GM21381 (cell line): ENCODE measurements at regions not wholly inside any gene's neighbourhood (a gene's known extent, or its start where the extent isn't known, plus 50 kb on each side); places are given as distances from the start of the nearest gene placed in this dataset.

ENCODE experiments used
- ATAC-seq: cut with Tn5 transposase; IDR thresholded peaks from one replicate; pipeline ENCODE4 v1.9.1; 2021; ENCODE audit warnings: mild to moderate bottlenecking, moderate library complexity; ENCODE audit not compliant: unreplicated experiment

GRCh38 chr15:39317225-39317624 is 263.7 kb upstream of the THBS1 start:
- no peak for ATAC-seq

DNA sequence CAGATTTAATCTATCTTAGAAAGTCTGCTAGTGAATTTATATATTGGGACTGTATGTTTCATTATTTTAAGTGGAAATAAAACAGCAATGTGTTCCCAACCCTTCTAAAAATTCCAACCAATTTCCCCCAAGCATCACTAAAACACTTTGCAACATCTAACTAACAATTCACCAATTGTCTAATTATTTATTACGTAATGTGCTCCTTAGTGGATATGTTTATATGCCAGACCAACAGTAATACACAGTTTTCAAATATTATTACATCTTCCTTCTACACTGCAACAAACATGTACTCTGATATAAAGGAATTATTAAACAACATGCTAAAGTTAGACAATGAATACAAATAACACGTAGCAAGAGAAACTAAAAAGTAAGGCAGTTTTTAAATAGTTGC is 262.6 kb upstream of the THBS1 start:
- ATAC-seq, result no peak

GRCh38 chr15:39320355-39320754 is 260.5 kb upstream of the THBS1 start:
- ATAC-seq, result no peak

DNA sequence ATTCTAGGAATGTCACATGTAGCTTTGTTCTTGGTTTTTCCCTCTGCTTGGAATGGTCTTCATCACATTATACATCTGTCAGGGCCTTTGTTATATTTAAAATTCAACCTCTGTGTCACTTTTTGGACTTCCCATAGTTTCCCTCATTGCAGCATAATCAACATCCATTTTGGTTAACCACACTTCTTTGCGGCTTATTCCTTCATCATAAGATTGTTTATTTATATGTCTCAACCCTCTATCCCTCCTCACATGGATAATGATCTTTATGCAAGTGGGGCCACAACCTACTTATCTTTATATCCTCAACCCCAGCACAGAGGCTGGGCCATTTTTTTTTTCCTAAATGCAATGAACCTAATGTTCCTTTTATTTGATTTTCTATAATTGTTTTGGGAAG is 260.0 kb upstream of the THBS1 start:
- ATAC-seq, result no peak

DNA sequence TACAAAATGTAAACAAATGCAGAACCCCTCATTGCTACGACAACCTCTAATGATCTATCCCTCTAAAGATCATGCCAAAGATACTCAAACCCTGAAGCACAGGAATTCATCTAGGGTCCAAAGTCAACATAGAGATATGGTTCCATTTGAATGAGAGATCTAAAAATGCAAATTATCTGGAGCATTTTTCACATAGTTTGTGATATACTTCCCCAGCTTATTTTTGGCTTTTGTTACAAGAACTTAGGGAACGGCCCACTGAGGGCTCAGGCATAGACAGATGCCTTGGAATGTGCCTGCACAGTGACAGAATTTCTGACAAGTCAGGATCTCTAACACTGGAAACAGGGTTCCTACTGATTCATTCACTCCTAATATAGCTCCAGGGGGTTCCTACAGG is 258.9 kb upstream of the THBS1 start:
- no peak for ATAC-seq

GRCh38 chr15:39323157-39323556 is 257.7 kb upstream of the THBS1 start:
- no peak for ATAC-seq

- no peak for ATAC-seq
Observed at GRCh38 chr15:39323706-39324105, 257.2 kb upstream of the THBS1 start.

DNA sequence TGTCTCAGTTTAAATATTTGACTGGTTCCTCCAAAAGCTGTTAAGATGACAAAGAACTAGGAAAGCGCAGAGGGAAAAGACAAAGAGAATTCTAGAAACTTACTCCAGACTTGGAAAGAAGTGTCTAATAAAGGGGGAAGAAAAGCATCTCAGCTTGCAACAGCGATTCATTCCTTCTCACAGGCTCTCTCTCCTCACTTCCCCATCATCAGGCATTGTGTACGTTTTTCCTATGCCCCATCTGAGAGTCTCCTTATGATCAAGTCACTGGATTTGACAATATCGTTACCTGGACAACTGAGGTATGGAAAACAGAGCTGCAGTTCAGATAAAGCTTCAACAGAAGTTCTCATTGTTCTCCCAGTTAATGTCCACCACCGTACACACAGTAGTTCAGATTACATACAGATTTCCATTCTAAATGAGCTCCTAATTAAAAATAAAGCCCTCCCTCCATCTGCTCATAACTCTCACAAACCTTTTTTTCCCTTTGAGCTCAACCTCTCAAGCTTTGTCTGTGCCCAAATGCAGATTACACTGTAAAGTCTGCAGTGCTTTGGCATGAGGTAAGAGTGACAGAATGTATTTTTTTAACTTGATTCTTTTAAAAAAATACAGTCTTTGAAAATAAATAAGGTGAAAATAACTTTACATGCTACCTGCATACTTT is 254.4 kb upstream of the THBS1 start:
- no peak for ATAC-seq

GRCh38 chr15:39327005-39327730 is 253.7 kb upstream of the THBS1 start:
- ATAC-seq, result no peak

GRCh38 chr15:39330061-39330460 is 250.8 kb upstream of the THBS1 start:
- ATAC-seq, result no peak

GRCh38 chr15:39331584-39331983 is 249.3 kb upstream of the THBS1 start:
- ATAC-seq, result no peak

DNA sequence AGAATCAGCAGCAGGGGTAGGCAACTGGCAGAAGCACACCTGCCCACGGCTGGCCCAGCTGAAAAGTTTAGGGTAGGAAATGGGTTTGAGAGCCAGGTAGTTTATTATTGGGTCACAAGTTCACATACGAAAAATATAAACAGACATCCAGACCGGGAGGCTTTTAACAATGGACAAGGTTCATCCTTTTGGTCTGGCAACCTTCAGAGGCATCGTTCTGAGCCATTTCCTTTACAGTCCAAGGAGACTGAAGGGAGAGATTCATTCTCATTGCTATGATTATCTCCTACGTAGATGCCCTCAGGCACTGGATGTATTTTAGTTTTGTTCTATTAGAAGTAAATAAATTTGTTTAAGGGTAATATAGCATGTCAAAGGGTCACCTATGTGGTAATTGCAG is 248.0 kb upstream of the THBS1 start:
- no peak for ATAC-seq

DNA sequence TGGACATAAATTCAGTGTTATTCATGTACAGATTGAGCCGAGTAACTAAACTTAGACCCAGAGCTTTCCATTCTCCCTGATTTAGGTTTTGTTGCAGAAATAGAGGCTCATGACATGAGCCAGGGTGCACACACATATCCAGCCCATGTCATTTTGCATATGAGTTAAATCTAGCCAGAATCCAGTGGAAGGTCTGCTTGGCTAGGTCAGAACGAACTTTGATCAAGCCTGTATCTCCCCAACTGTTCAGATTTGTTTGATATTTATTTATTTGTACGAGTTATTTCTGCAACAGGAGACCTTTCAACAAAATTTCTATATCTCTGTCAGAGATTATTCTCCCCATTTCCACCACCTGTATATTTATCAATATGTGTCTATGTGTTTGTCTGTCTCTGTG is 247.5 kb upstream of the THBS1 start:
- ATAC-seq, result no peak

DNA sequence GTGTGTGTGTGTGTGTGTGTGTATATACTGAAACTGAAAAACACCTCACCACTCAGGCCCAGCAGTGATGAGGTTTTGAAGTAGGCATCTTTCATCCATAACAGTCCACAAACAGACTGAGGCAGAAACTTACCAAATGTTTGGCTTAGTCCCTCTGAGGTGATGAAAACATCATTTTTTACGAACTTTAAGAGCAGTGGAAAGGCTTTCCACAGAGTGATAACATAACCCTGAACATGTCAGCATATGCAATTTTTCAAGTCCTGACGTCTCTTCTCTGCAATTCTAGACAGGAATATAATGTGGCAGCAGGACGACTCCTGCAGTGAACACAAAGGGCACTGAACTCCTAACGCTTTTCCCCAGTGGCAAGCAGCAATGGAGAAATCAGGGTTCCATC is 247.0 kb upstream of the THBS1 start:
- ATAC-seq, result no peak

GRCh38 chr15:39336926-39337325 is 244.0 kb upstream of the THBS1 start:
- ATAC-seq, result no peak

GRCh38 chr15:39338251-39338650 is 242.6 kb upstream of the THBS1 start:
- ATAC-seq, result no peak

GRCh38 chr15:39340903-39341645 is 239.8 kb upstream of the THBS1 start:
- ATAC-seq, result no peak

DNA sequence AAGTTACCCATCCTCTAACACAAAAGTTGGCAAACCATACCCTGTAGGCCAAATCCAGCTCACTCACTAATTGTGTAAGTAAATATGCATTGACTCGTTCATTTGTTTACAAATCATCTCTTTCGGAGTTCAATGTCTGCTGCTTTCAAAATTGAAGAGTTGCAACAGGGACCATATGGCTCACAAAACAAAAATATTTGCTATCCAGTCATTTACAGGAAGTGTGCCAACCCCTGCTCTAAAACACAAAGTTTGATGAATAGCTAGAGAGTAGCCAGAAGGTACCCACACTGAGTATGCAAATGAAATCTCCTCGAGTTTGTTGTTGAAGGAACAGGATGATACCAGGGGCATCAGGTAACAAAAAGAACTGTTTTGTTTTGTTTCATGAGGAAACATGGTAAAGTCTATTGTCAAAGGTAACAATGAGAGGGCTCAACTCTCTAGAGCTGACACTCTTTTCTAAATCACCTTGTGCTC is 236.2 kb upstream of the THBS1 start:
- no peak for ATAC-seq

- ATAC-seq, result no peak
Observed at GRCh38 chr15:39345176-39345575, 235.7 kb upstream of the THBS1 start.

DNA sequence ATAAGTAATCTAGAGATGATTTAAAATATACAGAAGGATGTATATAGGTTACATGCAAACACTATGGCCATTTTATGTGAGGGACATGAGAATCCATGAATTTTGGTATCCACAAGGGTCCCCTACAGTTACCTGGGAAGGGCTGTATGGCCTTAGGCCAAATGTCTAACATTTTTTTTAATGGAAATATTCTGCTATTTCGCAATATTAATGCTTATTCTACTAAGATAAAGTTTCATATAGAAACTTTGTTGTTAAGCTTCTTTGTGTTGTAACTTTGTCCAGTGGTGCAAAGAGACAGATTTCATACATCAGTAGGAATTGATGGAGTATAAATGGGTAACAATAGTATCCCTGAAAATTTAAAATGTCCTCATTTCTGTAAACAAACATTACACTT is 233.4 kb upstream of the THBS1 start:
- ATAC-seq, result no peak

- ATAC-seq, result no peak
Observed at GRCh38 chr15:39350785-39351184, 230.1 kb upstream of the THBS1 start.

GRCh38 chr15:39354189-39354588 is 226.7 kb upstream of the THBS1 start:
- ATAC-seq, result no peak
